Fibroblast of pulmonary artery (primary cell): ENCODE measurements at regions not wholly inside any gene's neighbourhood (a gene's known extent, or its start where the extent isn't known, plus 50 kb on each side); places are given as distances from the start of the nearest gene placed in this dataset.

Source experiments
- DNase-seq: peaks from one replicate; pipeline ENCODE4 v3.0.0-alpha.2; 2010; ENCODE audit warnings: low read depth
- H3K4me3 ChIP-seq: replicated peaks from 2 replicates; pipeline ENCODE4 v1.5.1; 2011; ENCODE audit warnings: low read depth, mild to moderate bottlenecking, control low read depth, low read length, moderate library complexity
- CTCF ChIP-seq: IDR thresholded peaks from 2 replicates; pipeline ENCODE4 v1.5.1; 2011; ENCODE audit warnings: mild to moderate bottlenecking, control low read depth, low read length, inconsistent platforms; ENCODE audit errors: missing control alignments

GRCh38 chr6:40923880-40924279, 115.1 kb downstream of the UNC5CL start:
- TF ChIP-seq CTCF, result no peak
- H3K4me3 ChIP-seq, result no peak overlapping the region
- no peak for DNase-seq

- no peak for TF ChIP-seq CTCF
- no peak overlapping the region for H3K4me3 ChIP-seq
- no peak for DNase-seq
These were observed 115.7 kb downstream of the UNC5CL start for GRCh38 chr6:40923326-40923725.

- no peak overlapping the region for H3K4me3 ChIP-seq
- no peak for TF ChIP-seq CTCF
- DNase-seq, result no peak
These were observed 116.7 kb downstream of the UNC5CL start for GRCh38 chr6:40922281-40922680.

GRCh38 chr6:40918040-40918651, 120.9 kb downstream of the UNC5CL start:
- H3K4me3 ChIP-seq, result no peak overlapping the region
- no peak for TF ChIP-seq CTCF
- DNase-seq, result no peak

GRCh38 chr6:40917603-40918002, 121.4 kb downstream of the UNC5CL start:
- TF ChIP-seq CTCF, result no peak
- no peak overlapping the region for H3K4me3 ChIP-seq
- DNase-seq, result no peak

- no peak for DNase-seq
- H3K4me3 ChIP-seq, result no peak overlapping the region
- TF ChIP-seq CTCF, result no peak
These were observed 122.2 kb downstream of the UNC5CL start for GRCh38 chr6:40916845-40917244.

- DNase-seq, result no peak
- H3K4me3 ChIP-seq, result no peak overlapping the region
- no peak for TF ChIP-seq CTCF
These were observed 123.9 kb downstream of the UNC5CL start for GRCh38 chr6:40915165-40915564.
